ENCODE measurements at regions not wholly inside any gene's neighbourhood (a gene's known extent, or its start where the extent isn't known, plus 50 kb on each side); places are given as distances from the start of the nearest gene placed in this dataset.

GRCh38 chr3:21860657-21861056, 109.6 kb upstream of the ZNF385D start:
- TF ChIP-seq CTCF (IDR thresholded peaks at IDR 0.05; ENCODE audit: borderline replicate concordance, extremely low read depth, low read length, poor library complexity, severe bottlenecking) (no peak), EZH2 (IDR thresholded peaks at IDR 0.05; ENCODE audit: borderline replicate concordance, low read depth, low read length, severe bottlenecking) (no peak)

Measured in DND-41 (cell line).